ENCODE measurements at regions not wholly inside any gene's neighbourhood (a gene's known extent, or its start where the extent isn't known, plus 50 kb on each side); places are given as distances from the start of the nearest gene placed in this dataset.
"Not testable (repeated sequence)": the region's sequence is repeated elsewhere in the genome, so short reads cannot be mapped to it uniquely, and the experiment has no call there.

- H3K9me1 ChIP-seq (ENCODE audit: control insufficient read depth, extremely low read depth, insufficient read depth, low read length); H2AFZ ChIP-seq (ENCODE audit: control insufficient read depth, low read length); H3K4me3 ChIP-seq (ENCODE audit: control insufficient read depth in 2 of 3, extremely low read depth in 1 of 3, insufficient read depth in 2 of 3, low read depth in 1 of 3, low read length in 3 of 3); H3K9ac ChIP-seq (ENCODE audit: control insufficient read depth, extremely low read depth, insufficient read depth, low read length); H3K27ac ChIP-seq (ENCODE audit: control insufficient read depth, insufficient read depth, low read length); FAIRE-seq; DNase-seq (ENCODE audit: low read depth, low spot score); H3K27me3 ChIP-seq (ENCODE audit: control insufficient read depth, extremely low read depth, insufficient read depth, low read length); H4K20me1 ChIP-seq (ENCODE audit: control insufficient read depth, extremely low read depth, insufficient read depth, low read length); H3K9me3 ChIP-seq (ENCODE audit: control insufficient read depth, low read depth, low read length); H3K4me2 ChIP-seq (ENCODE audit: control insufficient read depth, extremely low read depth, insufficient read depth, low read depth, low read length); dilution Hi-C loops (cut with MboI; ENCODE audit: extremely low pct_ligation_motif_present, low sequenced_read_pairs); H3K79me2 ChIP-seq (ENCODE audit: control insufficient read depth, insufficient read depth, low read length); H3K4me1 ChIP-seq (ENCODE audit: control insufficient read depth, extremely low read depth, insufficient read depth, low read length); H3K36me3 ChIP-seq (ENCODE audit: control insufficient read depth in 2 of 2, extremely low read depth in 1 of 2, insufficient read depth in 2 of 2, low read length in 2 of 2): not testable (repeated sequence)
Observed at GRCh38 chr2:91567546-91568335, 2876.3 kb downstream of the RPIA start.

- dilution Hi-C loops (cut with MboI; ENCODE audit: extremely low pct_ligation_motif_present, low sequenced_read_pairs); FAIRE-seq: not testable (repeated sequence)
Observed at GRCh38 chr2:91568391-91569338, 2877.2 kb downstream of the RPIA start.

DNA sequence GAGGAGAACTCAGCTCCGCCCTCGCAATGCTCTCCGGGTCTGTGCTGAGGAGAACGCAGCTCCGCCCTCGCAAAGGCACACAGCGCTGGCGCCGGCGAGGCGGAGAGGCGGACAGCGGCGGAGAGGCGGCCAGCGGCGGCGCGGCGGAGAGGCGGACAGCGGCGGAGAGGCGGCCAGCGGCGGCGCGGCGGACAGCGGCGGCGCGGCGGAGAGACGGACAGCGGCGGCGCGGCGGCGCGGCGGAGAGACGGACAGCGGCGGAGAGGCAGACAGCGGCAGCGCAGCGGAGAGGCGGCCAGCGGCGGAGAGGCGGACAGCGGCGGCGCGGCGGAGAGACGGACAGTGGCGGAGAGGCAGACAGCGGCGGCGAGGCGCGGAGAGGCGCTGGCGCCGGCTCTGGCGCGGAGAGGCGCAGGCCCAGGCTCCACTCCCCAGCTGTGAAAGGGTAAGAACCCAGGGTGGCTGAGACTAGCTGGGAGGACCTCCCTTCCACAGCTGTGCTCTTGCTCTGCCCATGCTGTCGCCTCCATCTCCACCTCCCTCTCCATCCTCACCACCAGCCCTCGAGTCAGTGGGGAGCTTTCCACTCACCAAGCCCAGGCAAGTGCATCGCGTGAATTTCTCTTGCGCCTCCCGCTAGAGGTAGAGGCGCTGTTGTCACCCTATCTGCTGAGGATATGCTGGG, 2879.9 kb downstream of the RPIA start:
- dilution Hi-C loops (cut with MboI; ENCODE audit: extremely low pct_ligation_motif_present, low sequenced_read_pairs); H3K9me1 ChIP-seq (ENCODE audit: control insufficient read depth, extremely low read depth, insufficient read depth, low read length); H3K4me2 ChIP-seq (ENCODE audit: control insufficient read depth, extremely low read depth, insufficient read depth, low read depth, low read length): not testable (repeated sequence)

More at GRCh38 chr2:91568391-91569338, 2877.2 kb downstream of the RPIA start:
- not testable (repeated sequence) for H3K27ac ChIP-seq (ENCODE audit: control insufficient read depth, insufficient read depth, low read length); H3K27me3 ChIP-seq (ENCODE audit: control insufficient read depth, extremely low read depth, insufficient read depth, low read length); H3K36me3 ChIP-seq (ENCODE audit: control insufficient read depth in 2 of 2, extremely low read depth in 1 of 2, insufficient read depth in 2 of 2, low read length in 2 of 2); H3K4me1 ChIP-seq (ENCODE audit: control insufficient read depth, extremely low read depth, insufficient read depth, low read length); DNase-seq (ENCODE audit: low read depth, low spot score); H2AFZ ChIP-seq (ENCODE audit: control insufficient read depth, low read length); H3K79me2 ChIP-seq (ENCODE audit: control insufficient read depth, insufficient read depth, low read length); H3K9ac ChIP-seq (ENCODE audit: control insufficient read depth, extremely low read depth, insufficient read depth, low read length); H3K4me2 ChIP-seq (ENCODE audit: control insufficient read depth, extremely low read depth, insufficient read depth, low read depth, low read length); H3K4me3 ChIP-seq (ENCODE audit: control insufficient read depth in 2 of 3, extremely low read depth in 1 of 3, insufficient read depth in 2 of 3, low read depth in 1 of 3, low read length in 3 of 3); H3K9me1 ChIP-seq (ENCODE audit: control insufficient read depth, extremely low read depth, insufficient read depth, low read length); H3K9me3 ChIP-seq (ENCODE audit: control insufficient read depth, low read depth, low read length); H4K20me1 ChIP-seq (ENCODE audit: control insufficient read depth, extremely low read depth, insufficient read depth, low read length)

DNA sequence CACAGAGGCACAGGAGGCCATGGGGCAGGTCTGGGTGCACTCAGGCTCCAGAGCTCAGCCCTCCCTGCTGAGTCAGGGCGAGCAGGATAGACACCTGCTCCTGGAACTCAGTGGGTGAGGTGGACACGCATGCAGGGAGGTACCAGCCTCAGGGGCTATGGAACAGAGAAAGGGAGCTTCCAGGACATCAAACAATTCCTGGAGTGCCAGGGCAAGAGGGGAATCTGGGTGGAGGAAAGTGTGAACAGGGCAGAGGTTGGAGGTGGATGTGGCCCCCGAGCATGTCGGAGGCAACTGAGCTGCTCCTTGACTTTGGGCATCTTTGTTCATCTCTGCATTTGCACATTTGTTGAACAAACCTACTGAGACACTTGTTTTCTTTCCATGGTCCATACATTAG, 2881.5 kb downstream of the RPIA start:
- H3K79me2 ChIP-seq (ENCODE audit: control insufficient read depth, insufficient read depth, low read length); H3K4me1 ChIP-seq (ENCODE audit: control insufficient read depth, extremely low read depth, insufficient read depth, low read length); dilution Hi-C loops (cut with MboI; ENCODE audit: extremely low pct_ligation_motif_present, low sequenced_read_pairs); DNase-seq (ENCODE audit: low read depth, low spot score); H3K27ac ChIP-seq (ENCODE audit: control insufficient read depth, insufficient read depth, low read length); H3K36me3 ChIP-seq (ENCODE audit: control insufficient read depth in 2 of 2, extremely low read depth in 1 of 2, insufficient read depth in 2 of 2, low read length in 2 of 2); H4K20me1 ChIP-seq (ENCODE audit: control insufficient read depth, extremely low read depth, insufficient read depth, low read length); H3K9me1 ChIP-seq (ENCODE audit: control insufficient read depth, extremely low read depth, insufficient read depth, low read length); H3K9ac ChIP-seq (ENCODE audit: control insufficient read depth, extremely low read depth, insufficient read depth, low read length); H2AFZ ChIP-seq (ENCODE audit: control insufficient read depth, low read length); H3K27me3 ChIP-seq (ENCODE audit: control insufficient read depth, extremely low read depth, insufficient read depth, low read length); FAIRE-seq; H3K9me3 ChIP-seq (ENCODE audit: control insufficient read depth, low read depth, low read length); H3K4me3 ChIP-seq (ENCODE audit: control insufficient read depth in 2 of 3, extremely low read depth in 1 of 3, insufficient read depth in 2 of 3, low read depth in 1 of 3, low read length in 3 of 3); H3K4me2 ChIP-seq (ENCODE audit: control insufficient read depth, extremely low read depth, insufficient read depth, low read depth, low read length): not testable (repeated sequence)

More for the DNA sequence above, 2879.9 kb downstream of the RPIA start:
- not testable (repeated sequence) for DNase-seq (ENCODE audit: low read depth, low spot score); H3K9me3 ChIP-seq (ENCODE audit: control insufficient read depth, low read depth, low read length); H4K20me1 ChIP-seq (ENCODE audit: control insufficient read depth, extremely low read depth, insufficient read depth, low read length); H3K36me3 ChIP-seq (ENCODE audit: control insufficient read depth in 2 of 2, extremely low read depth in 1 of 2, insufficient read depth in 2 of 2, low read length in 2 of 2); H3K27me3 ChIP-seq (ENCODE audit: control insufficient read depth, extremely low read depth, insufficient read depth, low read length); H3K27ac ChIP-seq (ENCODE audit: control insufficient read depth, insufficient read depth, low read length); H3K79me2 ChIP-seq (ENCODE audit: control insufficient read depth, insufficient read depth, low read length); H3K4me1 ChIP-seq (ENCODE audit: control insufficient read depth, extremely low read depth, insufficient read depth, low read length); H3K4me3 ChIP-seq (ENCODE audit: control insufficient read depth in 2 of 3, extremely low read depth in 1 of 3, insufficient read depth in 2 of 3, low read depth in 1 of 3, low read length in 3 of 3); FAIRE-seq; H2AFZ ChIP-seq (ENCODE audit: control insufficient read depth, low read length); H3K9ac ChIP-seq (ENCODE audit: control insufficient read depth, extremely low read depth, insufficient read depth, low read length)
